Neutrophil (primary cell): ENCODE measurements at regions not wholly inside any gene's neighbourhood (a gene's known extent, or its start where the extent isn't known, plus 50 kb on each side); places are given as distances from the start of the nearest gene placed in this dataset.

ENCODE experiments used
- H3K27ac ChIP-seq: fragments of 200-600 bp; sonication (generic); 2 replicates; pipeline ENCODE4 v1.5.1; 2016; ENCODE audit warnings: mild to moderate bottlenecking, moderate library complexity
- H3K27me3 ChIP-seq: fragments of 200-600 bp; sonication (generic); 2 replicates; pipeline ENCODE4 v1.6.0; 2016; ENCODE audit warnings: mild to moderate bottlenecking
- H3K36me3 ChIP-seq: fragments of 200-600 bp; sonication (generic); 2 replicates; pipeline ENCODE4 v1.5.1; 2017
- H3K4me1 ChIP-seq, 2 experiments: fragments of 200-600 bp in 1 of 2; sonication (generic) in 1 of 2; 1 replicate in 1 of 2; 2 replicates in 1 of 2; pipeline versions ENCODE4 v1.5.1 to v1.6.1; 2013 to 2016; ENCODE audit warnings: low read depth in 1 of 2, low read length in 1 of 2, mild to moderate bottlenecking in 1 of 2, moderate library complexity in 1 of 2; ENCODE audit not compliant: control insufficient read depth in 1 of 2, insufficient read depth in 1 of 2
- H3K4me3 ChIP-seq, 2 experiments: fragments of 200-600 bp in 1 of 2; sonication (generic) in 1 of 2; 1 replicate in 1 of 2; 2 replicates in 1 of 2; pipeline ENCODE4 v1.5.1; 2013 to 2016; ENCODE audit warnings: low read depth in 1 of 2, low read length in 1 of 2, mild to moderate bottlenecking in 1 of 2, moderate library complexity in 1 of 2
- H3K9me3 ChIP-seq: fragments of 200-600 bp; sonication (generic); 2 replicates; pipeline ENCODE4 v1.5.1; 2016
- TF ChIP-seq, protein P1 (sequence below): fragments of 200-600 bp; sonication (generic); IDR thresholded peaks from 2 replicates; pipeline ENCODE4 v1.5.1; 2016; ENCODE audit warnings: antibody characterized with exemption

DNA sequence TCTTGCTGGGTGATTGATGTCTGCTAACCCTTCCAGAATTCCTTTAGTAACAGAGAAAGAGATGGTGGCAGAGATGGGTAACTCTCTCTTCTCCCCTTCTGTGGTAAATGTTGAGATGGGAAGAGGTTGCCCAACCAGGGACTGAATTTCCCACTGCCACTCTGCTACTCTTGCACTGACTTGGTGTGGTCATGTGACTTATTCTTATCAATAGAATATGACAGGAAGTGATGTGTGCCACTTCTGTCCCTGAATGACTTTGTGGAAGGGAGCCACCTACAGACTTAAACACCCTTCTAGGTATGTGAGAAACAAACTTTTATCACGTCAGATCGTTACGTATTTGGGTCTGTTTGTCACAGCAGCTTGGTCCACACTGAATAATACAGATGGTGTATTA, 132.9 kb downstream of the ZNF621 start:
- Histone ChIP-seq H3K9me3 (no peaks in the 10 kb centered on the region), H3K4me1 (no peaks in the 10 kb centered on the region), H3K27me3 (no peaks in the 10 kb centered on the region), H3K27ac (no peak overlapping the region), H3K36me3 (no peaks in the 10 kb centered on the region), H3K4me3 (no peak overlapping the region)
- TF ChIP-seq, protein P1, sequence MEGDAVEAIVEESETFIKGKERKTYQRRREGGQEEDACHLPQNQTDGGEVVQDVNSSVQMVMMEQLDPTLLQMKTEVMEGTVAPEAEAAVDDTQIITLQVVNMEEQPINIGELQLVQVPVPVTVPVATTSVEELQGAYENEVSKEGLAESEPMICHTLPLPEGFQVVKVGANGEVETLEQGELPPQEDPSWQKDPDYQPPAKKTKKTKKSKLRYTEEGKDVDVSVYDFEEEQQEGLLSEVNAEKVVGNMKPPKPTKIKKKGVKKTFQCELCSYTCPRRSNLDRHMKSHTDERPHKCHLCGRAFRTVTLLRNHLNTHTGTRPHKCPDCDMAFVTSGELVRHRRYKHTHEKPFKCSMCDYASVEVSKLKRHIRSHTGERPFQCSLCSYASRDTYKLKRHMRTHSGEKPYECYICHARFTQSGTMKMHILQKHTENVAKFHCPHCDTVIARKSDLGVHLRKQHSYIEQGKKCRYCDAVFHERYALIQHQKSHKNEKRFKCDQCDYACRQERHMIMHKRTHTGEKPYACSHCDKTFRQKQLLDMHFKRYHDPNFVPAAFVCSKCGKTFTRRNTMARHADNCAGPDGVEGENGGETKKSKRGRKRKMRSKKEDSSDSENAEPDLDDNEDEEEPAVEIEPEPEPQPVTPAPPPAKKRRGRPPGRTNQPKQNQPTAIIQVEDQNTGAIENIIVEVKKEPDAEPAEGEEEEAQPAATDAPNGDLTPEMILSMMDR: no peak

GRCh38 chr3:40658305-40658704, 133.5 kb downstream of the ZNF621 start:
- Histone ChIP-seq H3K36me3 (no peaks in the 10 kb centered on the region), H3K27me3 (no peaks in the 10 kb centered on the region), H3K4me3 (no peak overlapping the region), H3K4me1 (no peaks in the 10 kb centered on the region), H3K9me3 (no peaks in the 10 kb centered on the region), H3K27ac (no peak overlapping the region)
- TF ChIP-seq, protein P1: no peak

DNA sequence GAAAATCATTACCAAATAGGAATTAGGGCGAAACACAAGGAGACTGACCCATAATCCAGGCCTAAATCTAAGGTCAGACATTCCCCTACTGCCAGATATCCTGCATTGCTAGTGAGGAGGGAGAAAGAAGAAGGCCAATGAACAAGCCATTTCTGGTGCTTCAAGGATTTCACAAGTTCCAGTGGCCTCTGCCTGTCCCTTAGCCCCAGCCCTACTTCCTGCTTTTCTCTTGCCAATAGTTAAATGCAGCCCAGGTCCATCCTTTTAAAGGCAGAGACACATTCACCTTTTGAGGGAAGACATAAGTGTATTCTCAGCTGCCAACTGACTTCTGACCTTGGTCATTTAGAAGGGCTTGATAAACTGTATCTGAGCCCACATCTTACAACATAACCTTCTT, 135.8 kb downstream of the ZNF621 start:
- TF ChIP-seq, protein P1: no peak
- no peaks in the 10 kb centered on the region for H3K4me1 ChIP-seq
- no peaks in the 10 kb centered on the region for H3K9me3 ChIP-seq
- H3K27me3 ChIP-seq: no peaks in the 10 kb centered on the region
- H3K4me3 ChIP-seq: no peak overlapping the region
- no peak overlapping the region for H3K27ac ChIP-seq
- H3K36me3 ChIP-seq: no peaks in the 10 kb centered on the region

DNA sequence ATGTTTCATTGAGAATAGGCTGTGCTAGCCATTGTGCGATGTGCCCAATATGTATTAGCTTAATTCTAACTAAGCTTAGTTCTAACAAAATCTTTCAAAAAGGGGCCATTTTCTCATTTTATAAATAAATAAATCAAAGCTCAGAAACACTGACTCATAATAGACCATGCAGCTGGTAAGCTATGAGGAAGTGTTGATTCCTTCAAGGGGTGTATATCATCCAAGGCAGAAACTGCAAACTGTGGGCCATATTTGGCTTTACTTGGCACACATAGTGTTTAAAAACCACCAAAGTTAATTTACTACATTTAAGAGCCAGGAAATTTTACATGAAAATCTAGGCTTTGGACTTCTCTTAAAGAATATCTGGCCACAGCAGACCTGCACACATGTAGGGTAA, 136.5 kb downstream of the ZNF621 start:
- Histone ChIP-seq H3K4me3 (no peak overlapping the region), H3K36me3 (no peaks in the 10 kb centered on the region), H3K27ac (no peak overlapping the region), H3K9me3 (no peaks in the 10 kb centered on the region), H3K27me3 (no peaks in the 10 kb centered on the region), H3K4me1 (no peaks in the 10 kb centered on the region)
- TF ChIP-seq, protein P1: no peak

- no peak overlapping the region for H3K27ac ChIP-seq
- no peaks in the 10 kb centered on the region for H3K27me3 ChIP-seq
- no peaks in the 10 kb centered on the region for H3K36me3 ChIP-seq
- TF ChIP-seq, protein P1: no peak
- no peaks in the 10 kb centered on the region for H3K4me1 ChIP-seq
- no peak overlapping the region for H3K4me3 ChIP-seq
- H3K9me3 ChIP-seq: no peaks in the 10 kb centered on the region
These were observed 138.5 kb downstream of the ZNF621 start for GRCh38 chr3:40663280-40663679.

DNA sequence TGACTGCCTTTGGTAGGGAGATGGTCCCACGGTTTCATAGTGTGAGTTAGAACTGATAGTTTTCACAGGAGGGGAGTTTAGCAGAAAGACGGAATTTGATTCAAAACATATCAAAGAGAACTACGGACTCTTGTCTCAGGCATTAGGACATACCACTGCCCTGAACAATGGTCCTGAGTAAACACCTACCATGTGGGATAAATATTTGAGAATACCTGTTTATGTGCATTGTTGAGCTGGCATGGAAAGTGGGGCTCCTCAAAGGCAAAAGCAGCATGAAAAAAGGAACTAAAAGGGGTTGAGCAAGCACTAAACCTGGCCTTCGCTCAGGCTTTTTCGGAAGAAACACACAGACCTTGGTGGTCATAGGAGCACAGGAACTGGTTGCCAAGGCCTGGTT, 144.4 kb downstream of the ZNF621 start:
- no peak overlapping the region for H3K27ac ChIP-seq
- H3K9me3 ChIP-seq: no peaks in the 10 kb centered on the region
- no peak overlapping the region for H3K4me3 ChIP-seq
- H3K4me1 ChIP-seq: no peaks in the 10 kb centered on the region
- H3K27me3 ChIP-seq: no peaks in the 10 kb centered on the region
- TF ChIP-seq, protein P1: no peak
- no peaks in the 10 kb centered on the region for H3K36me3 ChIP-seq
